Ovary (tissue), 7 donors: ENCODE measurements at regions not wholly inside any gene's neighbourhood (a gene's known extent, or its start where the extent isn't known, plus 50 kb on each side); places are given as distances from the start of the nearest gene placed in this dataset.

Source experiments
- DNase-seq, 5 donors: peaks; one replicate each; pipeline ENCODE4 v3.0.0-alpha.2; 2019 to 2020
- H3K27ac ChIP-seq, 2 donors: fragments of 200-600 bp; one replicate each; pipeline versions ENCODE4 v1.5.1 to v1.8.0; 2019 to 2022
- H3K27me3 ChIP-seq: fragments of 200-600 bp; one replicate; pipeline ENCODE4 v1.8.0; 2022
- H3K36me3 ChIP-seq: fragments of 200-600 bp; sonication (generic); one replicate; pipeline ENCODE4 v1.5.1; 2019
- H3K4me1 ChIP-seq: one replicate; pipeline ENCODE4 v1.8.1; 2013; ENCODE audit warnings: mild to moderate bottlenecking, moderate library complexity; ENCODE audit not compliant: insufficient read depth
- H3K4me3 ChIP-seq: fragments of 200-600 bp; sonication (generic); one replicate; pipeline ENCODE4 v1.5.1; 2017
- H3K9me3 ChIP-seq, 2 donors: fragments of 200-600 bp in 1 of 2; sonication (generic) in 1 of 2; one replicate each; pipeline versions ENCODE4 v1.5.1 to v1.8.1; 2013 to 2019; ENCODE audit warnings: mild to moderate bottlenecking in 1 of 2, moderate library complexity in 1 of 2
- CTCF ChIP-seq, 3 donors: fragments of 450-650 bp in 2 of 3; fragments of 200-600 bp in 1 of 3; IDR thresholded peaks; one replicate each; pipeline versions ENCODE4 v1.5.1 to v1.8.0; 2016 to 2022; ENCODE audit warnings: antibody characterized with exemption in 3 of 3, mild to moderate bottlenecking in 1 of 3
- EP300 ChIP-seq: sonication (generic); formaldehyde crosslinking; IDR thresholded peaks from one replicate; pipeline ENCODE4 v1.6.1; 2017; ENCODE audit warnings: antibody characterized with exemption
- POLR2A ChIP-seq: fragments of 450-650 bp; IDR thresholded peaks from one replicate; pipeline ENCODE4 v1.6.1; 2017; ENCODE audit warnings: antibody characterized with exemption, mild to moderate bottlenecking, moderate library complexity
- WGBS, 3 donors: extraction: QIAGEN DNeasy Blood & Tissue Kit in 1 of 3; methylation state at CpG; one replicate each; pipeline versions ENCODE4 v1.1.5 to v1.1.7; 2013 to 2017; 5-methylcytosine and 5-hydroxymethylcytosine counted together
- intact Hi-C, 4 donors: fragments of 100-400 bp; cut with DNase I; formaldehyde crosslinking; loops; one replicate each; pipeline versions ENCODE4 v1.11.0 to v1.15.1; 2022 to 2023
- donor health status: DM: no; HTN: no; CAD: no; lungs with moderate emphysema.
- donor health status: DM: no; HTN: no; CAD: no.
- donor health status: Bipolar disorder and iron deficiency.
- donor health status: DM: no; HTN: no; CAD: no.
- donor health status: DM: yes; HTN: yes; CAD: no.

- Histone ChIP-seq H3K4me1 (no peaks in the 10 kb centered on the region), H3K27ac (no peak overlapping the region), H3K4me3 (no peak overlapping the region), H3K36me3 (no peaks in the 10 kb centered on the region), H3K9me3 (no peaks in the 10 kb centered on the region), H3K27me3 (no peaks in the 10 kb centered on the region)
- DNase-seq: no peak
- TF ChIP-seq CTCF (IDR thresholded peaks at IDR 0.05): no peak
- no peak for TF ChIP-seq POLR2A
- no peak for TF ChIP-seq EP300
- 57 to 70% (median 58%) methylated on average over 2 of the region's 2 CpGs for WGBS, 3 donors
- intact Hi-C loops: no loop called here
These were observed 1313.0 kb upstream of the FAM98A start for GRCh38 chr2:34912084-34912483.

GRCh38 chr2:34909992-34910705 lies 1311.0 kb upstream of the FAM98A start:
- H3K36me3 ChIP-seq: no peaks in the 10 kb centered on the region
- no peaks in the 10 kb centered on the region for H3K9me3 ChIP-seq
- no peak overlapping the region for H3K4me3 ChIP-seq
- H3K27ac ChIP-seq: no peak overlapping the region
- WGBS, 3 donors: 8 to 15% (median 13%) methylated on average over 4 of the region's 4 CpGs
- no peak for TF ChIP-seq POLR2A
- no peak for TF ChIP-seq EP300
- TF ChIP-seq CTCF (IDR thresholded peaks at IDR 0.05): no peak
- intact Hi-C loops: no loop called here
- H3K27me3 ChIP-seq: no peaks in the 10 kb centered on the region
- no peak for DNase-seq
- no peaks in the 10 kb centered on the region for H3K4me1 ChIP-seq

- H3K27ac ChIP-seq: no peak overlapping the region
- H3K4me3 ChIP-seq: no peak overlapping the region
- no peaks in the 10 kb centered on the region for H3K9me3 ChIP-seq
- no peaks in the 10 kb centered on the region for H3K27me3 ChIP-seq
- no peak for DNase-seq
- WGBS, 3 donors: 86 to 89% (median 89%) methylated on average over 3 of the region's 3 CpGs
- H3K4me1 ChIP-seq: no peaks in the 10 kb centered on the region
- intact Hi-C loops: no loop called here
- H3K36me3 ChIP-seq: no peaks in the 10 kb centered on the region
- TF ChIP-seq EP300: no peak
- TF ChIP-seq POLR2A: no peak
- no peak for TF ChIP-seq CTCF (IDR thresholded peaks at IDR 0.05)
These were observed 1308.7 kb upstream of the FAM98A start for GRCh38 chr2:34907812-34908211.

- intact Hi-C loops: no loop called here
- no peaks in the 10 kb centered on the region for H3K9me3 ChIP-seq
These were observed 1302.6 kb upstream of the FAM98A start for GRCh38 chr2:34901739-34902138.

More at GRCh38 chr2:34901739-34902138, 1302.6 kb upstream of the FAM98A start:
- no peak for DNase-seq
- Histone ChIP-seq H3K36me3 (no peaks in the 10 kb centered on the region), H3K4me3 (no peak overlapping the region), H3K4me1 (no peaks in the 10 kb centered on the region), H3K27me3 (no peaks in the 10 kb centered on the region), H3K27ac (no peak overlapping the region)
- whole genome bisulfite sequencing, 3 donors: 66 to 81% (median 78%) methylated on average over 2 of the region's 2 CpGs
- TF ChIP-seq POLR2A (no peak), CTCF (IDR thresholded peaks at IDR 0.05) (no peak), EP300 (no peak)
